Hematopoietic multipotent progenitor cell treated with erythropoietin and hydrocortisone succinate and interleukin-3 and kit ligand, for 4 days (in vitro differentiated cells): ENCODE measurements at regions not wholly inside any gene's neighbourhood (a gene's known extent, or its start where the extent isn't known, plus 50 kb on each side); places are given as distances from the start of the nearest gene placed in this dataset.
"Not testable (repeated sequence)": the region's sequence is repeated elsewhere in the genome, so short reads cannot be mapped to it uniquely, and the experiment has no call there.

Source experiments
- DNase-seq: peaks from one replicate; pipeline ENCODE4 v3.0.0-alpha.2; 2015

GRCh38 chr1:94362466-94363058, 55.6 kb upstream of the ABCD3 start:
- DNase-seq = no peak

- no peak for DNase-seq
These were observed 59.3 kb upstream of the ABCD3 start for GRCh38 chr1:94358630-94359599.

GRCh38 chr1:94357661-94358060, 60.5 kb upstream of the ABCD3 start:
- DNase-seq = no peak

GRCh38 chr1:94355485-94355980, 62.7 kb upstream of the ABCD3 start:
- no peak for DNase-seq

- no peak for DNase-seq
These were observed 66.7 kb upstream of the ABCD3 start for GRCh38 chr1:94351481-94351880.

GRCh38 chr1:94350350-94350924, 67.8 kb upstream of the ABCD3 start:
- DNase-seq = no peak

- no peak for DNase-seq
These were observed 68.3 kb upstream of the ABCD3 start for GRCh38 chr1:94349853-94350252.

GRCh38 chr1:94348386-94348785, 69.8 kb upstream of the ABCD3 start:
- not testable (repeated sequence) for DNase-seq

GRCh38 chr1:94345148-94345721, 73.0 kb upstream of the ABCD3 start:
- peak; percentile 66 for DNase-seq

- no peak for DNase-seq
These were observed 75.8 kb upstream of the ABCD3 start for GRCh38 chr1:94342416-94342815.

- DNase-seq = peak; percentile 61
These were observed 78.8 kb upstream of the ABCD3 start for GRCh38 chr1:94339206-94339927.

GRCh38 chr1:94336991-94337390, 81.2 kb upstream of the ABCD3 start:
- DNase-seq = no peak

GRCh38 chr1:94335950-94336349, 82.2 kb upstream of the ABCD3 start:
- DNase-seq = peak; percentile 89

GRCh38 chr1:94335447-94335846, 82.7 kb upstream of the ABCD3 start:
- no peak for DNase-seq

- DNase-seq = no peak
These were observed 83.4 kb upstream of the ABCD3 start for GRCh38 chr1:94334764-94335163.

- DNase-seq = no peak
These were observed 85.2 kb upstream of the ABCD3 start for GRCh38 chr1:94332952-94333351.

GRCh38 chr1:94332516-94332915, 85.7 kb upstream of the ABCD3 start:
- DNase-seq = no peak

GRCh38 chr1:94329986-94330385, 88.2 kb upstream of the ABCD3 start:
- DNase-seq = peak; percentile 42

GRCh38 chr1:94329276-94329675, 88.9 kb upstream of the ABCD3 start:
- no peak for DNase-seq

GRCh38 chr1:94327001-94327690, 89.8 kb upstream of the ARHGAP29 start:
- DNase-seq = peak; percentile 49

- DNase-seq = no peak
These were observed 88.9 kb upstream of the ARHGAP29 start for GRCh38 chr1:94326329-94326728.
